ENCODE measurements at regions not wholly inside any gene's neighbourhood (a gene's known extent, or its start where the extent isn't known, plus 50 kb on each side); places are given as distances from the start of the nearest gene placed in this dataset.
"Not testable (repeated sequence)": the region's sequence is repeated elsewhere in the genome, so short reads cannot be mapped to it uniquely, and the experiment has no call there.

- Histone ChIP-seq H3K4me1 (peaks cover 1% of the 10 kb centered on the region), H3K27me3 (no peaks in the 10 kb centered on the region), H3K4me3 (no peak overlapping the region), H3K36me3 (no peaks in the 10 kb centered on the region), H3K27ac (peak overlapping the region; percentile 53), H3K9me3 (no peaks in the 10 kb centered on the region)
- no peak for TF ChIP-seq CTCF (IDR thresholded peaks at IDR 0.05)
- ATAC-seq (no peak), DNase-seq (no peak)
- intact Hi-C loops (cut with DNase I): no loop called here
Observed at GRCh38 chr17:83190004-83190385, 110.6 kb downstream of the METRNL start.

- Histone ChIP-seq H3K9me3 (no peaks in the 10 kb centered on the region), H3K4me3 (no peak overlapping the region), H3K27me3 (no peaks in the 10 kb centered on the region), H3K36me3 (no peaks in the 10 kb centered on the region), H3K27ac (peak overlapping the region; percentile 53), H3K4me1 (peaks cover 7% of the 10 kb centered on the region)
- DNase-seq (no peak), ATAC-seq (no peak)
- no peak for TF ChIP-seq CTCF (IDR thresholded peaks at IDR 0.05)
- intact Hi-C loops (cut with DNase I): no loop called here
Observed at GRCh38 chr17:83190601-83191387, 111.4 kb downstream of the METRNL start.

- DNase-seq (no peak), ATAC-seq (no peak)
- H3K27ac ChIP-seq: peak overlapping the region; percentile 47
- no peaks in the 10 kb centered on the region for H3K36me3 ChIP-seq
- no peaks in the 10 kb centered on the region for H3K9me3 ChIP-seq
- intact Hi-C loops (cut with DNase I): no loop called here
- H3K4me3 ChIP-seq: no peak overlapping the region
- no peak for TF ChIP-seq CTCF (IDR thresholded peaks at IDR 0.05)
- no peaks in the 10 kb centered on the region for H3K27me3 ChIP-seq
- peaks cover 10% of the 10 kb centered on the region for H3K4me1 ChIP-seq
Observed at GRCh38 chr17:83191388-83192160, 112.2 kb downstream of the METRNL start.

- TF ChIP-seq CTCF (IDR thresholded peaks at IDR 0.05): no peak
- intact Hi-C loops (cut with DNase I): no loop called here
- Histone ChIP-seq H3K27ac (peak overlapping the region; percentile 47), H3K9me3 (no peaks in the 10 kb centered on the region), H3K4me3 (no peak overlapping the region), H3K4me1 (peaks cover 10% of the 10 kb centered on the region), H3K36me3 (no peaks in the 10 kb centered on the region), H3K27me3 (no peaks in the 10 kb centered on the region)
- DNase-seq: peak; percentile 61
- ATAC-seq: peak; percentile 6
Observed at GRCh38 chr17:83192161-83192788, 112.9 kb downstream of the METRNL start.

- H3K27me3 ChIP-seq; intact Hi-C loops (cut with DNase I); H3K9me3 ChIP-seq; H3K36me3 ChIP-seq; H3K27ac ChIP-seq; ATAC-seq; H3K4me3 ChIP-seq: not testable (repeated sequence)
- DNase-seq: peak; percentile 67
- peaks cover 10% of the 10 kb centered on the region for H3K4me1 ChIP-seq
Observed at GRCh38 chr17:83192789-83193335, 113.5 kb downstream of the METRNL start.

Measured in upper lobe of right lung (tissue), 1 donor.